CD14-positive monocyte (primary cell): ENCODE measurements at regions not wholly inside any gene's neighbourhood (a gene's known extent, or its start where the extent isn't known, plus 50 kb on each side); places are given as distances from the start of the nearest gene placed in this dataset.

Source experiments
- DNase-seq, 3 donors: peaks; one replicate each; pipeline ENCODE4 v3.0.0-alpha.2; 2011 to 2022
- H2AFZ ChIP-seq: 2 replicates; pipeline ENCODE4 v1.6.0; 2012; ENCODE audit warnings: mild to moderate bottlenecking, low read depth, low read length, inconsistent platforms; ENCODE audit not compliant: insufficient read depth, poor library complexity, severe bottlenecking
- H3K27ac ChIP-seq, 2 donors: 1 replicate in 1 of 2; 2 replicates in 1 of 2; pipeline ENCODE4 v1.5.1; 2012 to 2013; ENCODE audit warnings: low read length in 2 of 2, control low read depth in 1 of 2, inconsistent platforms in 1 of 2, low read depth in 1 of 2, mild to moderate bottlenecking in 1 of 2
- H3K27me3 ChIP-seq, 2 donors: one replicate each; pipeline versions ENCODE4 v1.6.0 to v1.6.1; 2011 to 2013; ENCODE audit warnings: low read length in 2 of 2; ENCODE audit not compliant: control insufficient read depth in 2 of 2, insufficient read depth in 2 of 2
- H3K36me3 ChIP-seq, 2 donors: replicated peaks in 1 of 2; 1 replicate in 1 of 2; 2 replicates in 1 of 2; pipeline versions ENCODE4 v1.5.1 to v1.6.1; 2012 to 2013; ENCODE audit warnings: low read length in 2 of 2, control low read depth in 1 of 2, inconsistent platforms in 1 of 2, mild to moderate bottlenecking in 1 of 2; ENCODE audit not compliant: insufficient read depth in 2 of 2, control insufficient read depth in 1 of 2
- H3K4me1 ChIP-seq, 2 donors: 1 replicate in 1 of 2; 2 replicates in 1 of 2; pipeline versions ENCODE4 v1.5.1 to v1.6.1; 2012 to 2013; ENCODE audit warnings: low read length in 2 of 2, control low read depth in 1 of 2, inconsistent platforms in 1 of 2, mild to moderate bottlenecking in 1 of 2, moderate library complexity in 1 of 2; ENCODE audit not compliant: insufficient read depth in 2 of 2, control insufficient read depth in 1 of 2
- H3K4me2 ChIP-seq: replicated peaks from 2 replicates; pipeline ENCODE3; 2012; ENCODE audit warnings: low read length, moderate library complexity, mild to moderate bottlenecking; ENCODE audit not compliant: poor library complexity, severe bottlenecking; ENCODE audit errors: extremely low read depth
- H3K4me3 ChIP-seq, 3 experiments: fragments of 200-600 bp in 1 of 3; sonication (generic) in 1 of 3; replicated peaks in 1 of 3; 1 replicate in 2 of 3; 2 replicates in 1 of 3; pipeline ENCODE4 v1.5.1; 2011 to 2013; ENCODE audit warnings: low read length in 3 of 3, mild to moderate bottlenecking in 3 of 3, control low read depth in 2 of 3, low read depth in 2 of 3, inconsistent platforms in 1 of 3, moderate library complexity in 1 of 3
- H3K79me2 ChIP-seq: 2 replicates; pipeline ENCODE4 v1.6.0; 2012; ENCODE audit warnings: mild to moderate bottlenecking, control low read depth, inconsistent platforms, low read length, moderate library complexity; ENCODE audit not compliant: insufficient read depth
- H3K9ac ChIP-seq: 2 replicates; pipeline ENCODE4 v1.6.0; 2017; ENCODE audit warnings: low read length, mild to moderate bottlenecking; ENCODE audit not compliant: insufficient read depth, poor library complexity, severe bottlenecking
- H3K9me3 ChIP-seq, 2 donors: replicated peaks in 1 of 2; 1 replicate in 1 of 2; 2 replicates in 1 of 2; pipeline versions ENCODE4 v1.5.1 to v1.6.1; 2012 to 2013; ENCODE audit warnings: low read length in 2 of 2, control low read depth in 1 of 2; ENCODE audit not compliant: control insufficient read depth in 1 of 2, insufficient read depth in 1 of 2
- H4K20me1 ChIP-seq: 2 replicates; pipeline ENCODE4 v1.6.0; 2012; ENCODE audit warnings: mild to moderate bottlenecking, low read length, control low read depth, moderate library complexity; ENCODE audit not compliant: insufficient read depth
- H3K27ac Mint-ChIP-seq, 7 donors: one replicate each; pipeline ENCODE4 v1.8.0; 2020; ENCODE audit warnings: mild to moderate bottlenecking in 7 of 7, mixed read lengths in 7 of 7, moderate library complexity in 6 of 7, inconsistent platforms in 2 of 7
- H3K27me3 Mint-ChIP-seq, 3 donors: one replicate each; pipeline ENCODE4 v1.8.0; 2021 to 2022; ENCODE audit warnings: low read depth in 3 of 3, mild to moderate bottlenecking in 3 of 3, mixed read lengths in 3 of 3, moderate library complexity in 3 of 3, inconsistent platforms in 1 of 3
- H3K36me3 Mint-ChIP-seq, 2 donors: one replicate each; pipeline ENCODE4 v1.8.0; 2020; ENCODE audit warnings: mixed read lengths in 2 of 2, inconsistent platforms in 1 of 2, mild to moderate bottlenecking in 1 of 2
- H3K4me1 Mint-ChIP-seq: one replicate; pipeline ENCODE4 v1.8.0; 2020; ENCODE audit warnings: mild to moderate bottlenecking, mixed read lengths
- H3K4me3 Mint-ChIP-seq, 2 donors: one replicate each; pipeline ENCODE4 v1.8.0; 2020; ENCODE audit warnings: mild to moderate bottlenecking in 2 of 2, mixed read lengths in 2 of 2, moderate library complexity in 1 of 2
- H3K9me3 Mint-ChIP-seq, 7 donors: one replicate each; pipeline ENCODE4 v1.8.0; 2020 to 2022; ENCODE audit warnings: mixed read lengths in 7 of 7, mild to moderate bottlenecking in 6 of 7, moderate library complexity in 6 of 7, inconsistent platforms in 2 of 7
- WGBS: methylation state at CpG from one replicate; pipeline ENCODE4 v1.1.5; 2013; ENCODE audit warnings: missing lambda C conversion rate; ENCODE audit not compliant: insufficient coverage; 5-methylcytosine and 5-hydroxymethylcytosine counted together
- intact Hi-C, 2 donors: fragments of 100-400 bp; cut with micrococcal nuclease; formaldehyde crosslinking; loops; one replicate each; pipeline versions ENCODE4 v1.15.0 to v1.15.1; 2023
- TF ChIP-seq, protein P1 (sequence below): fragments of 200-600 bp; IDR thresholded peaks from one replicate; pipeline ENCODE4 v1.8.0; 2022; ENCODE audit warnings: antibody characterized with exemption, mild to moderate bottlenecking

DNA sequence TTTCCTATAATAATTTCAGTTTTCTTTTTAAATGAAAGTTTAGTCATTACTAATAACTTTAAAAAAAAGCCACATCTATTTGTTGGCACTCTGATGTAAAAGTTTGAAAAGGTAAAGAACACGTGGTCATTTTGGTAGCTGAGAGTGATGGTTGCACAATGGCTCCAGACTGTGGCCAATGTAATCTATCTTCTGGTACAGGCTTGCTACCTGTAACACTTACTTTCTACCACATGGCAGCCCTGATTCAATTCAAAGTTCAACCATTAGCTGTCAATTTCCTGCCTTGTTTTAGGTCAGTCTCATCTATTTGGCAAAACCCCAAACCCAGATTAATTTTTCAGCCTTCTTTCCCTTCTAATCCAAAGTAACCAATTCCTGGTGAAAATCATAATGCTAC, 126.1 kb downstream of the TUSC7 start:
- Mint-ChIP-seq H3K36me3 (no peaks in the 10 kb centered on the region), H3K27ac (no peak overlapping the region), H3K4me1 (no peaks in the 10 kb centered on the region), H3K9me3 (no peaks in the 10 kb centered on the region), H3K27me3 (peaks cover 0 to 5% (median 2%) of the 10 kb centered on the region in 3 donors), H3K4me3 (no peak overlapping the region)
- no peak overlapping the region for H3K27ac ChIP-seq
- no peak overlapping the region for H3K9ac ChIP-seq
- no peaks in the 10 kb centered on the region for H3K27me3 ChIP-seq
- H3K4me3 ChIP-seq: no peak overlapping the region
- no peaks in the 10 kb centered on the region for H4K20me1 ChIP-seq
- H3K4me1 ChIP-seq: no peaks in the 10 kb centered on the region
- TF ChIP-seq, protein P1, sequence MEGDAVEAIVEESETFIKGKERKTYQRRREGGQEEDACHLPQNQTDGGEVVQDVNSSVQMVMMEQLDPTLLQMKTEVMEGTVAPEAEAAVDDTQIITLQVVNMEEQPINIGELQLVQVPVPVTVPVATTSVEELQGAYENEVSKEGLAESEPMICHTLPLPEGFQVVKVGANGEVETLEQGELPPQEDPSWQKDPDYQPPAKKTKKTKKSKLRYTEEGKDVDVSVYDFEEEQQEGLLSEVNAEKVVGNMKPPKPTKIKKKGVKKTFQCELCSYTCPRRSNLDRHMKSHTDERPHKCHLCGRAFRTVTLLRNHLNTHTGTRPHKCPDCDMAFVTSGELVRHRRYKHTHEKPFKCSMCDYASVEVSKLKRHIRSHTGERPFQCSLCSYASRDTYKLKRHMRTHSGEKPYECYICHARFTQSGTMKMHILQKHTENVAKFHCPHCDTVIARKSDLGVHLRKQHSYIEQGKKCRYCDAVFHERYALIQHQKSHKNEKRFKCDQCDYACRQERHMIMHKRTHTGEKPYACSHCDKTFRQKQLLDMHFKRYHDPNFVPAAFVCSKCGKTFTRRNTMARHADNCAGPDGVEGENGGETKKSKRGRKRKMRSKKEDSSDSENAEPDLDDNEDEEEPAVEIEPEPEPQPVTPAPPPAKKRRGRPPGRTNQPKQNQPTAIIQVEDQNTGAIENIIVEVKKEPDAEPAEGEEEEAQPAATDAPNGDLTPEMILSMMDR: no peak
- H3K36me3 ChIP-seq: no peaks in the 10 kb centered on the region
- WGBS: no CpG with 5 or more reads among the region's 1 CpG
- no peaks in the 10 kb centered on the region for H3K9me3 ChIP-seq
- no peak overlapping the region for H3K4me2 ChIP-seq
- DNase-seq: no peak
- intact Hi-C loops: no loop called here
- no peak overlapping the region for H2AFZ ChIP-seq
- H3K79me2 ChIP-seq: no peaks in the 10 kb centered on the region

DNA sequence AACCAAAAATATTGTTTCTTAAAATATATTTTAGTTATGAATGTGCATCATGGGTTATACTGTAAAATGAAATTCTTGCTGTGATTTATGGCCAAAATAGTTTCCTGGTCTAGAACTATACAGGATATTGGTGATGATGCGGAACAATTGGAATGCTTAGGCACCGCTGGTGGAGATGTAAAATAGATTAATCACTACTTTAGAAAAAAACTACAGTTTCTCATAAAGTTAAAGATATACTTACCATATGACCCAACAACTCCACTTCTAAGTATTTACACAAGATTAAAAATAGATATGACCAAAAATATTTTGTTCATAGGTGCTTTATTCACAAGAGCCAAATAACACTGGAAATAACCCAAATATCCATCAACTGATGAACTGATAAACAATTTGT, 126.7 kb downstream of the TUSC7 start:
- no peaks in the 10 kb centered on the region for H3K36me3 Mint-ChIP-seq
- H4K20me1 ChIP-seq: no peaks in the 10 kb centered on the region
- H3K9me3 ChIP-seq: no peaks in the 10 kb centered on the region
- no peaks in the 10 kb centered on the region for H3K36me3 ChIP-seq
- H2AFZ ChIP-seq: no peak overlapping the region
- no peak overlapping the region for H3K27ac Mint-ChIP-seq
- H3K9me3 Mint-ChIP-seq: no peaks in the 10 kb centered on the region
- H3K4me3 Mint-ChIP-seq: no peak overlapping the region
- H3K4me3 ChIP-seq: no peak overlapping the region
- no peaks in the 10 kb centered on the region for H3K4me1 ChIP-seq
- H3K27me3 Mint-ChIP-seq: peaks cover 0 to 5% (median 2%) of the 10 kb centered on the region in 3 donors
- no peak overlapping the region for H3K9ac ChIP-seq
- no peak for DNase-seq
- no peaks in the 10 kb centered on the region for H3K4me1 Mint-ChIP-seq
- TF ChIP-seq, protein P1: no peak
- H3K79me2 ChIP-seq: no peaks in the 10 kb centered on the region
- intact Hi-C loops: no loop called here
- no CpG with 5 or more reads among the region's 2 CpGs for WGBS
- no peak overlapping the region for H3K4me2 ChIP-seq
- no peaks in the 10 kb centered on the region for H3K27me3 ChIP-seq
- no peak overlapping the region for H3K27ac ChIP-seq
